Nephron (organoid): ENCODE measurements at regions not wholly inside any gene's neighbourhood (a gene's known extent, or its start where the extent isn't known, plus 50 kb on each side); places are given as distances from the start of the nearest gene placed in this dataset.

Experiments
- H3K27ac Mint-ChIP-seq, 3 experiments: 2 replicates each; pipeline ENCODE4 v1.8.0; 2020; ENCODE audit warnings: mixed read lengths in 3 of 3, mild to moderate bottlenecking in 2 of 3, moderate library complexity in 1 of 3
- H3K27me3 Mint-ChIP-seq: 2 replicates; pipeline ENCODE4 v1.8.0; 2021; ENCODE audit warnings: low read depth, mild to moderate bottlenecking, moderate library complexity, mixed read lengths
- H3K36me3 Mint-ChIP-seq: 2 replicates; pipeline ENCODE4 v1.8.0; 2020; ENCODE audit warnings: low read depth, mixed read lengths
- H3K4me1 Mint-ChIP-seq: 2 replicates; pipeline ENCODE4 v1.8.0; 2020; ENCODE audit warnings: mixed read lengths
- H3K4me3 Mint-ChIP-seq, 3 experiments: 2 replicates each; pipeline ENCODE4 v1.8.0; 2020; ENCODE audit warnings: mild to moderate bottlenecking in 3 of 3, mixed read lengths in 3 of 3, moderate library complexity in 2 of 3
- H3K9me3 Mint-ChIP-seq: 2 replicates; pipeline ENCODE4 v1.8.0; 2020; ENCODE audit warnings: mixed read lengths
- CTCF ChIP-seq, 3 experiments: fragments of 200-600 bp; sonication (generic); IDR thresholded peaks; one replicate each; pipeline ENCODE4 v1.5.0; 2021; ENCODE audit warnings: antibody characterized with exemption in 3 of 3; ENCODE audit not compliant: unreplicated experiment in 3 of 3

DNA sequence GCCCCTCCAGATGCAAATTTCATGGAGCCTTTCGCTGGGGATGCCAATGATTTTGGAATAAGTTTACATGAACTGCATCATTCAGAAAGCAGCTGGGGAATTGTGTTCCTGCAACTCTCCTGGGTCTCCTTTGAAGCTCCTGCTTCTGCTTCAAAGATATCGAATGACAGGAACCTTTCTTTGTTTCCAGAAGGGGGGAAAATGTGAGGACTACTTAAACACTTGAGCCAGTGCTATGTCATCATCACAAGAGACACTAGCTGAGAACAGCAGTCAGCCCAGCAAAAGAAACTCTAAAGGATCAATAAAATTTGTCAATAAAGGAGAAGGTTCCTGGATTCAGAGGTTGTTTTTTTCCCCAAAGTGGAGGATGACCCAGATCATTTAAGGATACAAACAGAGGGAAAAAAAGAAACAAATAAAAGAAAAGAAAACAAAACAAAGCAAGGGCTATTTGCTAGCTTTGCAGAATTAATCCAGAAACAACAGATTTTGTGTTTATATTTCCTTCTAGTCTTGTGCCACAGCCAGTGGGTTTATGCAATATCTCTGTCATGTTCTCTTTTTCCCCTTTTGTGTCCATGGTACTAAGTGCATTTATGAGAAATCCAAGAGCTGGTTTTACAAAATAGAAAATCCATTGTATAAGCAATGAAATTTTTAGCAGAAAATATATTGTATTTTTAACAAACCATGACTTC, 463.7 kb downstream of the CDH2 start:
- peaks cover 38% of the 10 kb centered on the region for H3K4me1 Mint-ChIP-seq
- H3K4me3 Mint-ChIP-seq: no peak overlapping the region
- TF ChIP-seq CTCF (IDR thresholded peaks at IDR 0.05; ENCODE audit: unreplicated experiment in 3 of 3): no peak
- peaks cover 13% of the 10 kb centered on the region for H3K36me3 Mint-ChIP-seq
- no peaks in the 10 kb centered on the region for H3K27me3 Mint-ChIP-seq
- H3K27ac Mint-ChIP-seq: peak overlapping the region; percentile 18 to 72 (median 38)
- H3K9me3 Mint-ChIP-seq: peaks cover 31% of the 10 kb centered on the region

DNA sequence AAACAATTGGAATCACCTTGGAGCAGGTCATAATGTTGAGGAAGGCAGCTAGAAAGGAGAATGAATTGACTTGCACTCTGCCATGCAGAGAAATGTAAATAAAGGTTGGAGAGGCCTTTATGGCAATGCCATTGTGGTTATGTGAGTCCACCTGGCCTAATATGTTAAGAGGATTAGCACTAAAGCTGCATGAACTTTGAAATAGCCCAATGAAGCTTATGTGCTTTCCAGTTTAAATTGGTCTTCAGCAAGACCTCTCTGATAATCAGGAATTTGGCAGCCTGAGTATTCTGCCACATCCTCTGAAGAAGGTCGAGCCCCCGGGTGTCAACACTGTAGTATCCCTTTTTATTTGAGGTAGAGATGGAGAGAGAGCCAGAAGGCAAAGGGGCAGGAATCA, 464.9 kb downstream of the CDH2 start:
- no peaks in the 10 kb centered on the region for H3K27me3 Mint-ChIP-seq
- no peak overlapping the region for H3K4me3 Mint-ChIP-seq
- peaks cover 38% of the 10 kb centered on the region for H3K4me1 Mint-ChIP-seq
- H3K27ac Mint-ChIP-seq: peak overlapping the region in 2 of 3 experiments; percentile 26 to 53
- peaks cover 38% of the 10 kb centered on the region for H3K9me3 Mint-ChIP-seq
- peaks cover 16% of the 10 kb centered on the region for H3K36me3 Mint-ChIP-seq
- TF ChIP-seq CTCF (IDR thresholded peaks at IDR 0.05; ENCODE audit: unreplicated experiment in 3 of 3): no peak

GRCh38 chr18:27711382-27711781, 465.5 kb downstream of the CDH2 start:
- no peak for TF ChIP-seq CTCF (IDR thresholded peaks at IDR 0.05; ENCODE audit: unreplicated experiment in 3 of 3)
- Mint-ChIP-seq H3K36me3 (peaks cover 16% of the 10 kb centered on the region), H3K27ac (peak overlapping the region in 2 of 3 experiments; percentile 26 to 53), H3K27me3 (no peaks in the 10 kb centered on the region), H3K9me3 (peaks cover 41% of the 10 kb centered on the region), H3K4me1 (peaks cover 38% of the 10 kb centered on the region), H3K4me3 (no peak overlapping the region)

- H3K27me3 Mint-ChIP-seq: no peaks in the 10 kb centered on the region
- H3K36me3 Mint-ChIP-seq: peaks cover 16% of the 10 kb centered on the region
Observed at GRCh38 chr18:27709344-27709743, 467.6 kb downstream of the CDH2 start.

DNA sequence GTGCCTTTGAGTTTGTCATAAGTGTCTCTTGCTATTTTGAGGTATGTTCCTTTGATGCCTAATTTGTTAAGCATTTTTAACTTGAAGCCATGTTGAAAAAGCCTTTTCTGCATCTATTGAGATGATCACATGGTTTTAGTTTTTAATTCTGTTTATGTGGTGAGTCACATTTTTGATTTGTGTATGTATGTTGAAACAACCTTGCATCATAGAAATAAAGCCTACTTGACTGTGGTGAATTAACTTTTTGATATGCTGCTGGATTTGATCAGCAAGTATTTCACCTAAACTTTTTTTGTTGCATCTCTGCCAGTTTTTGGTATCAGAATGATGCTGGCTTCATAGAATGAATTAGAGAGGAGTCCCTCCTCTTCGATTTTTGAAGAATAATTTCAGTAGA, 469.7 kb downstream of the CDH2 start:
- no peak overlapping the region for H3K27ac Mint-ChIP-seq
- no peak overlapping the region for H3K4me3 Mint-ChIP-seq
- no peak for TF ChIP-seq CTCF (IDR thresholded peaks at IDR 0.05; ENCODE audit: unreplicated experiment in 3 of 3)

More at GRCh38 chr18:27709344-27709743, 467.6 kb downstream of the CDH2 start:
- Mint-ChIP-seq H3K27ac (no peak overlapping the region), H3K4me1 (peaks cover 39% of the 10 kb centered on the region), H3K4me3 (no peak overlapping the region), H3K9me3 (peaks cover 36% of the 10 kb centered on the region)
- TF ChIP-seq CTCF (IDR thresholded peaks at IDR 0.05; ENCODE audit: unreplicated experiment in 3 of 3): no peak

More for the DNA sequence above, 469.7 kb downstream of the CDH2 start:
- Mint-ChIP-seq H3K4me1 (peaks cover 27% of the 10 kb centered on the region), H3K9me3 (peaks cover 33% of the 10 kb centered on the region), H3K27me3 (no peaks in the 10 kb centered on the region), H3K36me3 (peaks cover 16% of the 10 kb centered on the region)
